ENCODE measurements at regions not wholly inside any gene's neighbourhood (a gene's known extent, or its start where the extent isn't known, plus 50 kb on each side); places are given as distances from the start of the nearest gene placed in this dataset.

GRCh38 chr3:187838016-187838540 lies 92.8 kb upstream of the BCL6 start:
- intact Hi-C loops (cut with DNase I), result no loop called here
- Histone ChIP-seq H3K27me3 (no peaks in the 10 kb centered on the region), H3K4me1 (ENCODE audit: insufficient read depth) (no peaks in the 10 kb centered on the region), H3K36me3 (no peaks in the 10 kb centered on the region), H3K9me3 (no peaks in the 10 kb centered on the region), H3K4me3 (no peak overlapping the region), H3K27ac (no peak overlapping the region)
- no peak for DNase-seq
- TF ChIP-seq POLR2A (IDR thresholded peaks at IDR 0.05) (no peak), EP300 (IDR thresholded peaks at IDR 0.05) (no peak), CTCF (IDR thresholded peaks at IDR 0.05) (no peak)
- 69 to 74% (median 71%) methylated on average over 5 of the region's 5 CpGs for WGBS, 3 donors

DNA sequence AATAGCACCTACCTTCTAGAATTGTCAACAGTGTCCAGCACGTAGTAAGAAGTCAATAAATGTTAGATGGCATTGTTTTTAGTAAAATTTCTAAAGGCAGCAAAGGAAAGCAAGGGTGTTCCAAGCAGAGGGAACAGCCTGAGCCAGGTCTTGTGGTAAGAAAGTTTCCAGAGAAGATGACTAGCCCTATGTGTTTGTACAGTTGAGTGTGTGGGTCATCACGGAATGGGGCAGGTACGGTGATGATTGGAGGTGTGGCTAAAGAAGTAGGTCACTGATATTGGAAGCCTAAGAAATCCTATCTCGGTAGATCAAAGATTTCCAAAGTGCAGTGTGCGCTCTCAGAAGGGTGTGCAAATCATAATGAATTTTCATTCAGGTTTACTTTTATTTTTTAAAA lies 94.2 kb upstream of the BCL6 start:
- Histone ChIP-seq H3K27ac (no peak overlapping the region), H3K9me3 (no peaks in the 10 kb centered on the region), H3K4me1 (ENCODE audit: insufficient read depth) (no peaks in the 10 kb centered on the region), H3K36me3 (no peaks in the 10 kb centered on the region), H3K4me3 (no peak overlapping the region), H3K27me3 (no peaks in the 10 kb centered on the region)
- TF ChIP-seq CTCF (IDR thresholded peaks at IDR 0.05) (no peak), EP300 (IDR thresholded peaks at IDR 0.05) (no peak)
- no peak for DNase-seq
- intact Hi-C loops (cut with DNase I), result no loop called here
- 83 to 87% (median 83%) methylated on average over 5 of the region's 5 CpGs for WGBS, 3 donors

DNA sequence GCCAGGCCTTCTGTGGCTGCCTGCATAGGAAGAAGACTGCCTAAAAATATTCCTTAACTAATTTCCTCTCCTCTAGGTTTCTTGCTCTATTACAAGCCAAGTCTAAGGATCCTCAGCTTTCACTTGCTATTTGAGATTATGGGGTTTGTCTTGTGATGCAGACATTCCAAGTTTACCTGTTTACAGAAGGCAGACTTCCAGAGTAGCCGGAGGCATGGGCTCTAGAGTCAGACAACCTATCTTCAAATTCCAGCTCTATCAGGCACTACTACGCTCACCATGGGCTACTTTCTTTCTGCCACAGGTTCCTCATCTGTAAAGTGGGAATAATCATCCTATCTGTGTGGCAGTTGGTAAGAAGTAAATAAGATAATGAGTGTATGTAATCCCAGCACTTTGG lies 95.6 kb upstream of the BCL6 start:
- intact Hi-C loops (cut with DNase I), result no loop called here
- WGBS, 3 donors, result 91 to 96% (median 95%) methylated on average over 2 of the region's 2 CpGs
- DNase-seq, result no peak
- H3K36me3 ChIP-seq, result no peaks in the 10 kb centered on the region
- H3K4me3 ChIP-seq, result no peak overlapping the region
- H3K4me1 ChIP-seq (ENCODE audit: insufficient read depth), result no peaks in the 10 kb centered on the region
- H3K27me3 ChIP-seq, result no peaks in the 10 kb centered on the region
- no peak overlapping the region for H3K27ac ChIP-seq
- TF ChIP-seq CTCF (IDR thresholded peaks at IDR 0.05) (no peak), POLR2A (IDR thresholded peaks at IDR 0.05) (no peak), EP300 (IDR thresholded peaks at IDR 0.05) (no peak)
- no peaks in the 10 kb centered on the region for H3K9me3 ChIP-seq

DNA sequence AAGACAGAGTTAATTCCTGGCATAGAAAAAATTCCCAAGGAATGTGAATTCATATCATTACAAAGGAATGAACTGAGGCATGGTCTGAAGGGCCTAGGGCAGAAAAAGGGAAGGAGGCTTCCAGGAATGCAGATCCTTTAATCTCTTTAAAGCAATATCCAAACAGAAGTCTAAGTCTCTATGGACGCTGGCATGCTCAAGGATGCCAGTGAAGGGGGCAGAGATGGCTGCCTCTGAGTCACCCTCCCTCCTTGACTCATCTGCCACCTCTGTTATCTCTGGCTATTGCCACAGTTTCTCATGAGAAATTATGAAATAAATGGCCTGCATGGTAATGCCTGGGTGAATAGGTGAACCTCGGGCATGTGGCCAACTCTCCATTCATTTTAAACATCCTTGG lies 96.3 kb upstream of the BCL6 start:
- Histone ChIP-seq H3K36me3 (no peaks in the 10 kb centered on the region), H3K9me3 (no peaks in the 10 kb centered on the region), H3K4me1 (ENCODE audit: insufficient read depth) (no peaks in the 10 kb centered on the region), H3K27me3 (no peaks in the 10 kb centered on the region), H3K27ac (no peak overlapping the region), H3K4me3 (no peak overlapping the region)
- WGBS, 3 donors, result 68 to 79% (median 77%) methylated on average over 2 of the region's 2 CpGs
- DNase-seq, result no peak
- intact Hi-C loops (cut with DNase I), result no loop called here
- TF ChIP-seq EP300 (IDR thresholded peaks at IDR 0.05), result no peak
- TF ChIP-seq CTCF (IDR thresholded peaks at IDR 0.05), result no peak

GRCh38 chr3:187843654-187844053 lies 98.4 kb upstream of the BCL6 start:
- H3K27ac ChIP-seq, result no peak overlapping the region
- no peak for DNase-seq
- H3K36me3 ChIP-seq, result no peaks in the 10 kb centered on the region
- WGBS, 3 donors, result 87 to 92% (median 89%) methylated on average over 4 of the region's 4 CpGs
- no peaks in the 10 kb centered on the region for H3K27me3 ChIP-seq
- TF ChIP-seq CTCF (IDR thresholded peaks at IDR 0.05), result no peak
- no peak for TF ChIP-seq POLR2A (IDR thresholded peaks at IDR 0.05)
- no peak for TF ChIP-seq EP300 (IDR thresholded peaks at IDR 0.05)
- H3K9me3 ChIP-seq, result no peaks in the 10 kb centered on the region
- H3K4me3 ChIP-seq, result no peak overlapping the region
- H3K4me1 ChIP-seq (ENCODE audit: insufficient read depth), result no peaks in the 10 kb centered on the region
- intact Hi-C loops (cut with DNase I), result no loop called here
